ACHN (cell line): ENCODE measurements at regions not wholly inside any gene's neighbourhood (a gene's known extent, or its start where the extent isn't known, plus 50 kb on each side); places are given as distances from the start of the nearest gene placed in this dataset.
A peak's percentile ranks its signal among the peaks of the same experiment; 100 is the strongest.

ENCODE experiments used
- DNase-seq: peaks from one replicate; pipeline ENCODE4 v3.0.0-alpha.2; 2015
- in situ Hi-C: cut with HindIII; loops from 2 replicates; pipeline ENCODE4 v1.10.0; 2017; ENCODE audit warnings: low sequenced_read_pairs, low pct_ligation_motif_present, low pct_unique_long_range_greater_than_20kb

DNA sequence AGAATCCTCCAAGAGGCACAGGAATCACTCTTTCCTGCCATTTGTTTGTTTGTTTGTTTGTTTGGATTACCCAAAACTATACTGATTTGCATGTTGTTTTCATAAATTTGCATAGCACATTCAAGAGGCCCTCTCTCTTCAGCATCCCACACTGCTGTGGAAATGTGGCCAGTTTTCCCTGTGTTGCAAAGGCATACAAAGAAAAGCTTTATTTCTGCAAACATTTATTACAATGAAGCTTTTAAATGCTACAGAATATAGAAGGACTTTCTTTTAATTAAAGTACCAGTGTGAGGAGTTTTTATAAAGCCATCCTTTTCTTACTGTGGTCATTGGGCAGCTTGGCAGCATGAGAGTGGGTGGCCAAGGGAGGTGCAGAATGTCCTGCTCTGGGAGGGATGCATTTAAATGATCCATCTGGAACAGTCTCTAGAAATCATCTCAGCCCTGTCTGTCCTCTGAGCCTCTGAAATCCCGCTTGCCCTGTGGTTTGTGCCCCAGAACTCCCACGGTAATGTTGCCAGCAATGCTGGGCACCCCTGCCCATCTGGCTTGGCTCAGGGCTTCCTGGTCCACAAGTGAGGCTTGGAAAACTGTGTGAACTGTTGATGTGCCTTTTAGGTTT, 356.8 kb upstream of the KIF2A start:
- DNase-seq, result no peak
- in situ Hi-C loops, result no loop called here

DNA sequence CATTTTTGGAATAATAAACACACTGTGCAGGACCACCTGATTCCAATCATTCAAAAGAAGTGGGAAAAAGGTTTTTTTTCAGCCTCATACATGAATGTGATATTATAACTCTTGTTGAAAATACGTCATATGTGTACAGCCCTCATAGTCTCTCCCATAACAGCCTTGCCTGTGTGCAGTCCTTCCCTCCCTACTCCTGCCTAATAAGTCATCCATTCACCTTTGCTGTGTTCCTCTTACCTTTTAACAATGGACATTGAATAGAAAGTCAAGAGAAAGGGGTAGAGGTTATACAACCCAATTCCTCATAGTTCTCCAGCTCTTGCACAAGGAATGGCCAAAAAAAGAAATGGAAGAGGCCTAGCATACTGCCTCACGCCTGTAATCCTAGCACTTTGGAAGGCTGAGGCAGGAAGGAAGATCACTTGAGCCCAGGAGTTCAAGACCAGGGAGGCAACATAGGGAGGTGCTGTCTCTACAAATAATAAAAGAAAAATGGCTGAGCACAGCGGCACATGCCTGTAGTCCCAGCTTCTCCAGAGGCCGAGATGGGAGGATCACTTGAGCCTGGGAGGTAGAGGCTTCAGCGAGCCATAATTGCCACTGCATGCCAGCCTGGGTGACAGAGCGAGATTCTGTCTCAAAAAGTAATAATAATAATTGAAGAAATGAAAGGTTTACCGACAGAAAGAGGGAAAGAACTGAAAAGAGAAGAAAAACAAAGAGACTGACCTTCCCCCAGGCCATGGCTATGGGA, 356.1 kb upstream of the KIF2A start:
- no peak for DNase-seq
- in situ Hi-C loops, result no loop called here

DNA sequence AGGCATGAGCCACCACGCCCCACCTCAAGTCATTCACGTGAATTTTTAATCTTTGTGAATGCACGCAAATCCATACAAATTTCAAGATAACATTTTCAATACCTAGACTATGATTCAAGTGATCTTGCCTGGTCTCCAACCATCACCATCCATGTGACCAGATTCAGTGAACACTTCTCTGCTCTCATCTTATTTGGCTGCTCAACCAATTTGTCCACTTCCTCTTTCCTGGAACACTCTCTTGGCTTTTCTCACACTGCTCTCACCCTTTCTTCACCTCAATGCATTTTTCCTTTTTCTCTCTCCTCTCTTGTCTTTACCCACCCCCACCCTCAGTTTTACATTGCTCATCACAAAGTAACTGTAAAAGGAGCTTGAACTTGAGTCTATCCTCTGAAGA, 354.7 kb upstream of the KIF2A start:
- no peak for DNase-seq
- in situ Hi-C loops, result no loop called here

DNA sequence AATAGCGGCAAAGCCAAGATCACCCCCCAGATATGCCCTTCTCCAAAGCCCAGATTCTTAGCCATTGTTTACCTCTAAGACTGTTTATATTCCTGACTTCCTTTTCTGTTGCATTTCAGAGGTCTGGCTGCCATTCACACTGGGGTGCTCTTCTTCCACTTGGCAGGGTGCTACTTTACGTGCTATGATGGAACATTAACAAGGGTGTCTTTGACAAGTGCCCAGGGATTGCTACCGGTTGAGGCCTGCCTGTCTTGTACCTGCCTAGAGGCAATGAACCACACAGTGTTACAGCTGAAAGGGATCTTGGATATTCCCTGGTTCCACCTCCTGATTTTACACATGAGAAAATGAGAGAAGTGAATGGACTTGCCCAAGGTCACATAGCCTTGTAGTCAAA, 352.1 kb upstream of the KIF2A start:
- in situ Hi-C loops, result no loop called here
- DNase-seq, result no peak

DNA sequence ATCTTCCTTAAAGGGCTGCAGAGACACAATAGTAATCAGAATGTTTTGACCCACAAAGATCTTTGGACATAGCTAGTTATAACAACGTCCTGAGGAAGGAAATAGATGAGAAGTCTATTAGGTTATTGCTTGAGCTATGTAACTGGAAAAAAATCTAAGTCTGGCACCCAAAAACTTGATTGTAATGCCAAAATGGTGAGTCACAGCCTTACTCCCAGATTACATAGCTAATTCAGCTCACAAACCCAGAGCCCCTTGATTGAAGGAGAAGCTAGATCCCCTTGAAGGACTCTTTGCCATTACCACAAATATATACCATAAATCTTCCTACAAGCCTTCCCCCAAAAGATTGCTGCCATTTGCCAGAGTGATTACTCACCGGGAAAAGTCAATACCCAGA, 341.8 kb upstream of the KIF2A start:
- in situ Hi-C loops, result no loop called here
- DNase-seq, result peak; percentile 10

DNA sequence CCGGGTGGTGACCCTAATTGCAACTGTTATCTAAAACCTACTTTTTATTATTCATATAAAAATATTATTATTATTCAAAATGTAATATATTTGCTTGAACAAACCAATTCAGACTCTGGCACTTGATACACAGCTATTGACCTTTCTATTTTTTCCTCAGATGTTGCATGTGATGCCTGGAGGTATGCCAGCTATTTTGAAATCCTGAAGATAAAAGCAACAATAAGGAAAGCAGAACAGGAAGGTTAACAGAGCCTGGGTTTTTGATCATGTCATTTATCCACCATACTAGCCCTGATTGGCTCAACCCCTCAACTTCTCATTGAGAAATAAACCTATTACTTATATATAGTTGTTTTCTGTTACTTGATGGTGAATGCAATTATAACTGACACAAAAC, 340.9 kb upstream of the KIF2A start:
- no peak for DNase-seq
- in situ Hi-C loops, result no loop called here

DNA sequence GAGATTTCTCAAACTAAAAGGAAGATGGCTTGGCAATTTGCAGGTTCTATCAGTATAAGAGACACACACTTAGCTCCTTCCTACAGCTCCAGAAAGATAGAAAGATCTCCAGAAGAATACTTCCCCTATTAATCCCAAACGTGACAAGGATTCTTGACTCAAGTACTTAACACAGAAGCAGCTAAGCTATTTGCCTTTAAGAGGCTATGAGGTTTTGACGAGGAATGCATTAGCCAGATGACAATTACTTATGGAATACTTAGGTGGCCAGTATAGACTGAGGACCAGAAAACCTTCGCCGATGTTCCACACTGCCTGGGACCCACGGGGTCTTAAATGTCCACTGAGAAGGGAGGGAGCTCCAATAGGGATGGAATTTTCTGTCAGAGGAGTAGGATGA, 340.5 kb upstream of the KIF2A start:
- in situ Hi-C loops, result no loop called here
- DNase-seq, result no peak

DNA sequence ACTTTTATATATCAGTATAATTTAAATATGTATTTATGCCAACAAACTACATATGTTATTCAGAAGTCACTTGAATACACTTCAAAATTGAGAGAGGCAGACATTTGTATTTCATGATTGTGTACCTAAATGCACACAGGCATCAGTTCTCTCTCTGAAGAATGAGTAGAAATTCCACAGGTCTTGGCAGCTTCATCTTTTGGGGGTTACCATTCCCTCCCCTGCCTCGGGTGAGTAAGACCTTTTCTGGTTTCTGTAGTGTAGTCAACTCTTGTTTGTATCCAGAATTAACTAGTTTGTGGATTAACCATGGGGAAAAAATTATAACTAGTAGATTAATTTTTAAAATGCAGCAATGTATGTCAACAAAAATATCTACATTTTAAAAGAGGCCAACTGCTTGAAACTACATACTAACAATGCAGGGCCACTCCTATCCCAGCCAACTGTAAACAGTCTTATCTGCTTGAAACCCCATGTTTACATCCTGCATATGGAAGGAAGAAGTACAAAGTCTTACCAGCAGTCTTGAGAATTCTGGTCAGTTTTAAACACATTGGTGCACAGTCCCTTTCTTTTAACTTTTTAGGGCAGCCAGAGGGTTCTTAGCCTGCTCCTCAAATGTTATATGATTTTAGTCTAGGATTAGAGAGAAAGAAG, 339.6 kb upstream of the KIF2A start:
- in situ Hi-C loops, result no loop called here
- DNase-seq, result no peak

DNA sequence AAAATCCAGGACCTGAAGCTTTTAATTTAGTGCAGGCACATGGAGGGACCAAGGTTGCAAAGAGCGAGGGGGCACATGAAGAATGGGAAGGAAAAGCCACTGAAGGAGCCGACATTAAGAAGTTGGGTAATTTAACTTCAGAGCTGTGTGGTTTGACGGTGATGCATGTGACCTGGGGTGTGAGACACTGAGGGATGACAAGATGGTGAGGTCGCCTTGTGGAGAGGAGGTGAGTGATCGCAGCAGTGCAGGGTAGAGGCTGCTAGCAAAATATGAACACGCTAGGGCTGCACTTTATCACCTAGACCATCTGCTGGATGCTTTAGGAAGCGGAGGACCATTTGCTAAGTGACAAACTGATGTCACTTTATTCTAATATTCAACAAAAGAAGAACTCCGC, 339.0 kb upstream of the KIF2A start:
- in situ Hi-C loops, result no loop called here
- no peak for DNase-seq

DNA sequence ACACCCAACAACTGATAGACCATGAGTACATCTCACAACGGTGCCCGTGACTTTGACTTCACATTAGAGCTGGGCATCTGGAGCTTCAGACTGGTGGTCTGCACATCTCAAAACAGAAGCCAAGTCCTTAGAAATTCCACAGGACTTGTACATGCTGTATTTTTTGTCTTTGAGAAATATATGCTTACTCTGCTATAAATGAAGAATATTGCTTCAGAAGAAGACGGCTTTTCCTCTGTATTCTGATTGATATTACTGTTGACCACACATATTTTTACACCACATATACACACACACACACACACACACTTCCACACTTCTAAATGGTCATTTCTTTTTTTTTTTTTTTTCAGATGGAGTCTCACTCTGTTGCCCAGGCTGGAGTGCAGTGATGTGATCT, 338.3 kb upstream of the KIF2A start:
- DNase-seq, result no peak
- in situ Hi-C loops, result no loop called here

DNA sequence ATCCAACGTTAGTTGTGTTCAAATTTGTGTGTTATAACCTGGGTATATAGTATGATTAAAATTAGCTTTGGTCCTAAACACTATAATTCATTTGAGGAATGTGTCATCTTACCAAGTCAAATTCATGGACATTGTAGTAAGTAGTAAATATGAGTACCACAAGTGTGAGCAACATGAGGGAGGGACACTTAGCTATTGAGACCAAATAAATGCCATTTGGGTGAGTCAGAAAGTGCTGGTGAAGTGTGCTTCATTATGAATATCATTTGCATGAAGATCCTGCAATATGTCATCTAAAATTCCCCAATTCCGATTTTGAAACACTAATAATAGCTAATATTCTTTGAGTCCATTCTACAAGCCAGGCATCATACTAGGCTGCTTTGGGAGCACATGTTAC, 336.7 kb upstream of the KIF2A start:
- in situ Hi-C loops, result no loop called here
- no peak for DNase-seq

DNA sequence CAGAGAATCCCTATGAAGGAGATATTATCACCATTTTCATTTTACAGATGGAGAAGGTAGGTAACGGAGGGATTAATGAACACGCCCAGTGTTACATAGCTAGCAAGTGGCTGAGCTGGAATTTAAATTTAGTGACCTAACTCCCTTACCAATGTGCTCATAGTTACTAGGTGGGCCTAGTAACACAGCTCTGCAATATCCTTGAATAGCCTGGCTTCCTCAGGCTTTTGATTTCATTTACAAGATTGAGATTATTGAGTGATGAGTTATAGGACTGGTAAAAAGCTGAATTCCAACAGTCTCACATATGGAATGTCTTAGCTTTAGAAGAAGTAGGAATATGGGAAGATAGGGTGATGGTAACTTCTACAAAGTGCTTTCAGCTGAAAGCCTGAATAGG, 336.3 kb upstream of the KIF2A start:
- no peak for DNase-seq
- in situ Hi-C loops, result no loop called here

DNA sequence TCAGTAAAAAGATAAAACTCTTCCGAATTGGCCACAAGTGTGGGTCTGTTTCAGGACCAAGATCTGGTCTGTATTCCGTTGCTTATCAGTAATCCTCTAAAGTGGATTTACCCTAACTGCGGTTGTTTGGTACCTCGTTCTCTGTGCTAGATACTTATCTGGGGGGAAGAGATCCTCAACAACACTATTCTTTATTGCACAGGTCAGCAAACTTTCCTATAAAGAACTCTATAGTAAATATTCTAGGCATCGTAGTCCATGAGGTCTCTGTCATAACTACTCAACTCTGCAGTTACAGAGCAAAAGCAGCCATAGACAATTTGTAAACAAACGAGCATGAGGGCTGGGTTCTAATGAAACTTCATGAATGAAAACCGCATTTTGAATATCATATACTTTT, 335.8 kb upstream of the KIF2A start:
- no peak for DNase-seq
- in situ Hi-C loops, result no loop called here

DNA sequence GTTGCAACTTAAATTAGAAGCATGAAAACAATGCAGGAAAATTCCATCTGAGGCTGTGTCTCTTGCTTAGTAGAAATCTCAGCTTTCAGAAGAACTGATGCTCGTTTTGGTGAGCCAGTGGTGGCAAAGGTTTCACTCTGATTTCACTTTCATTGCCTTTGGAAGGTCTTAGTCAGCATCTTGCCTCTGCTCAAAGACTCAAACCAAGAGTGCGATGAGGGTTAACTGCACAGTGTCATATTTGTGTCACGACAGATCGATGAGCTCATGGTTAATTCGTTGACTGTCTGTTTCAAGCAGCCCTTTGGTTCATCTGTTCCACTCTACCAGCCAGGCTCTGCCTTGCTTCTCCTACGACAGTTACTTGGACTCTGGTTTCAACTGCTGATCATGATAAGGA, 331.3 kb upstream of the KIF2A start:
- in situ Hi-C loops, result no loop called here
- DNase-seq, result no peak

DNA sequence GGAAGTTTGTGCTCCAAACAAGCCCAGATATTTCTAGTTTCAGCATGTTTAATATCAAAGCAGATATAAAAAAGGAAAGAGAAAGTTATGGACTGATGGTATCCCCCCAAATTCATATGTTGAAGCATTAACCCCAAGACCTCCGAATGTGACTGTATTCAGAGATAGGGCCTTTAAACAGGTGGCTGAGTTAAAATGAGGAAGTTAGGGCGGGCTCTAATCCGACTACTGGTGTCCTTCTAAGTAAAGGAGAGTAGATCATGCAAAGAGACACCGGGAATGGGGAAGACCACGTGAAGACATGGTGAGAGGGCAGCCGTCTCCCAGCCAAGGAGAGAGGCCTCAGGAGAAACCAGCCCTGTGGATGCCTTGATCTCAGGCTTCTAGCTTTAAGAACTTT, 324.1 kb upstream of the KIF2A start:
- DNase-seq, result no peak
- in situ Hi-C loops, result no loop called here

DNA sequence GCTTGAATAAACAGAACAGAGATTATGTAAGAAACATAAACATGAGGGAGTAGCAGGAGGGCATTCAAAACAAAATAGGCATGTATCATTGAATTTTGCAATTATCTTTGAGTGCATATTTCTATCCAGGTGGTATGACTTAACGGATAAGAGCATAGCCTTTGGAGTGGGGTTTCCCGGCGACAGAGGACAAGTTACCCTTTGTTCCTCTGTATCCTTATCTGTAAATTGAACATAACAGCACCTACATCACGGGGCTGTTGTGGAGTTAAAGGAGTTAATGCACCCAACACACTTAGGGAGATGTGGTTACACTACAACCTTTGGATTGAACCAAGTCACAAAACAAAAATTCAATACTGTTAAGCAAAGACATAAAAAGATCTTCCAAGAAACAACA, 314.6 kb upstream of the KIF2A start:
- DNase-seq, result no peak
- in situ Hi-C loops, result no loop called here

DNA sequence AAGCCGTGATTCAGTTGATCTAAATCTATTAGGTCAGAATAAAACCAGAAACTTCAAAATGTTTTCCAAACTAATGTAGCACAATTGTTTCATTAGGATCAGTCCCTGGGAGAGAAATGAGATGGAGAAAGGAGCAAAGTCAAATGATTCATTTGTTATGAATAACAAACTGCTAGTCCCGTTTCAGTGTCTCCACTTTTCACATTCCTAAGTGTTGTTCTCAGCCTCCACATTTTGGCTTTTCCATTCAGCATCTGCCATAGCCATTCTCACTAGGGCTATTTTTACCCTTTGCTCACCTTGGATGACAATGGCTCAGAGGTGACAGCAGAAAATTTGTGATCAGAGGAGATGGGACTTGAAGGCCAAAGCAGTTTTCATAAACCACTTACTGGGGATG, 314.1 kb upstream of the KIF2A start:
- in situ Hi-C loops, result no loop called here
- no peak for DNase-seq

DNA sequence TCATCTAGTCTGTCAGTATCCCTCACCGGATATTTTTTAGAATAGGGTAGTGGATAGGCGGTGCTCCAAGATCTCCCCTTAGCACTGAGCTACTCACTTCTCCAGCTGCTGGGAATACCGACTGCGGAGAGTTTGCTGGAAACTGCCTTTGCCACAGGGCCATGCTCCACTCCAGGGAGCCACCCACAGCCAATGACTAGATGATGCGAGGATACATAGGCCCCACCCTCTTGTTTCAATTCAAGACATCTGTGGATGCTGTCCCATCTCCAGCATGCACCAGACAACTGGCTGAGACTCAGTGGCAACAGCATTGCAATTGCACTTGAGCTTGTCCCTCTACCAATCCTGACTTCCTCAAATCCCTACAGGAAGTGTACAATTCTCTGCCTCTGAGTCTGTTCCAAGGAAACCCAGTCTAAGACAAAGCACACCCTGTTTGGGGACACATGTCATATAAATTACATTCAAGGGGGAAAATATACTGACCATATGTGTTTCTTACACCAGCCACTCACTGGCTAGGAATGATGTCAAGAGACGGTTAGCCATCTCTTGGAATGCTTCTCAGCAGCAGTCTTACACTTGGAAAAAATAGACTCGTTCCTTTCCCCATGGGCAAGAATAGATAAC, 312.6 kb upstream of the KIF2A start:
- in situ Hi-C loops, result no loop called here
- no peak for DNase-seq

DNA sequence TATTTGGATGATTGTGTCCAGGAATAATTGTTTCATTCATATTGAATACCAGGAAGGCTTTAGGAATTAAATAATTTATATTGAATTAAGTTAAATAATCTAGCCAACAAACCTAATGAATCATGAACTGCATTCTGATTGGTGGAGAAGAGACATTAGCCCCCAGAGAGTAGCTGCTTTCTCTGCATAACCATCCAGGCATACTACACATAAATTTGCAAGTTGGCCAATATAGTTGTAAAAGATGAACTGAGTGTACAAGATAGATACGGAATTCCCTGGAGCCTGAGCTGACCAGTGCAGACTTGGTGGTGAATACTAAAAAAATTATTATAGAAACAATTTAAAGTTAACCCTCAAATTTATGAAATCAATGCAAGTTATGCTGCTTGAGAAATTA, 311.8 kb upstream of the KIF2A start:
- in situ Hi-C loops, result no loop called here
- no peak for DNase-seq

DNA sequence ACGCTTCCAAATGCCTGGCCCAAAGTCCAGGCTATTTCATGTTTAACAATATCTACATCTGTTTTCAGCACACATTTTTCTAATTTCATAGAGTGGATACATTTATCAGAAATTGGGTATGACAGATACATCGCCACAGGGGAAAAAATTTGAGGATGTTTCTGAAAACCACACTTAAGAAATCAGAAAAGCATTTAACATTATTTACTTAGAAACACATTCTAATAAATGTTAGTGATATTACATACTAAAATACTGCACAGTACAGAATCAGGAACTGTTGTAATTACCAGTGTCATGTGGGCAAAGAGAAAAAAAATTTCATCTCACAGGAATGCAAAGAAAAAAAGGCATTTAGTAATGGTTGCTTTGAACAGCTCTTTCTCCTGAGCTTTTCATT, 310.5 kb upstream of the KIF2A start:
- DNase-seq, result no peak
- in situ Hi-C loops, result no loop called here
